Mesothelial cell of epicardium (in vitro differentiated cells): ENCODE measurements at regions not wholly inside any gene's neighbourhood (a gene's known extent, or its start where the extent isn't known, plus 50 kb on each side); places are given as distances from the start of the nearest gene placed in this dataset.

Experiments
- DNase-seq, 2 experiments: peaks; one replicate each; pipeline ENCODE4 v3.0.0; 2021; ENCODE audit warnings: low spot score in 2 of 2; ENCODE audit not compliant: unreplicated experiment in 2 of 2
- H3K27ac Mint-ChIP-seq: 2 replicates; pipeline ENCODE4 v1.8.0; 2021; ENCODE audit warnings: mixed read lengths
- H3K27me3 Mint-ChIP-seq: 2 replicates; pipeline ENCODE4 v1.8.0; 2021; ENCODE audit warnings: low read depth, mixed read lengths
- H3K36me3 Mint-ChIP-seq: 2 replicates; pipeline ENCODE4 v1.8.0; 2021; ENCODE audit warnings: mixed read lengths
- H3K4me1 Mint-ChIP-seq: 2 replicates; pipeline ENCODE4 v1.8.0; 2021; ENCODE audit warnings: mixed read lengths
- H3K4me3 Mint-ChIP-seq: 2 replicates; pipeline ENCODE4 v1.8.0; 2021; ENCODE audit warnings: mild to moderate bottlenecking, moderate library complexity, mixed read lengths
- H3K9me3 Mint-ChIP-seq: 2 replicates; pipeline ENCODE4 v1.8.0; 2021; ENCODE audit warnings: mixed read lengths
- CTCF ChIP-seq: fragments of 200-600 bp; sonication (generic); IDR thresholded peaks from one replicate; pipeline ENCODE4 v1.5.0; 2021; ENCODE audit warnings: antibody characterized with exemption; ENCODE audit not compliant: unreplicated experiment

- H3K9me3 Mint-ChIP-seq = no peaks in the 10 kb centered on the region
- H3K27ac Mint-ChIP-seq = no peak overlapping the region
- no peak overlapping the region for H3K4me3 Mint-ChIP-seq
- peaks cover 17% of the 10 kb centered on the region for H3K27me3 Mint-ChIP-seq
- no peak for TF ChIP-seq CTCF
- DNase-seq = no peak
- H3K4me1 Mint-ChIP-seq = peaks cover under 1% of the 10 kb centered on the region
- no peaks in the 10 kb centered on the region for H3K36me3 Mint-ChIP-seq
Observed at GRCh38 chr1:119302011-119302410, 66.6 kb upstream of the HAO2 start.

GRCh38 chr1:119308130-119308700 is 60.4 kb upstream of the HAO2 start:
- DNase-seq = no peak
- Mint-ChIP-seq H3K9me3 (no peaks in the 10 kb centered on the region), H3K27ac (no peak overlapping the region), H3K27me3 (peaks cover 26% of the 10 kb centered on the region), H3K4me1 (no peaks in the 10 kb centered on the region), H3K36me3 (no peaks in the 10 kb centered on the region), H3K4me3 (no peak overlapping the region)
- no peak for TF ChIP-seq CTCF

- no peak for TF ChIP-seq CTCF
- Mint-ChIP-seq H3K27ac (no peak overlapping the region), H3K9me3 (no peaks in the 10 kb centered on the region), H3K4me3 (no peak overlapping the region), H3K36me3 (no peaks in the 10 kb centered on the region), H3K27me3 (peaks cover 22% of the 10 kb centered on the region), H3K4me1 (no peaks in the 10 kb centered on the region)
- no peak for DNase-seq
Observed at GRCh38 chr1:119308806-119309205, 59.8 kb upstream of the HAO2 start.

- Mint-ChIP-seq H3K36me3 (no peaks in the 10 kb centered on the region), H3K4me3 (no peak overlapping the region), H3K27me3 (peaks cover 22% of the 10 kb centered on the region), H3K4me1 (no peaks in the 10 kb centered on the region), H3K9me3 (no peaks in the 10 kb centered on the region), H3K27ac (no peak overlapping the region)
- no peak for TF ChIP-seq CTCF
- no peak for DNase-seq
Observed at GRCh38 chr1:119310301-119310700, 58.3 kb upstream of the HAO2 start.

- no peaks in the 10 kb centered on the region for H3K4me1 Mint-ChIP-seq
- TF ChIP-seq CTCF = no peak
- H3K4me3 Mint-ChIP-seq = no peak overlapping the region
- no peak overlapping the region for H3K27ac Mint-ChIP-seq
- DNase-seq = no peak
- peaks cover 20% of the 10 kb centered on the region for H3K27me3 Mint-ChIP-seq
- H3K36me3 Mint-ChIP-seq = no peaks in the 10 kb centered on the region
- H3K9me3 Mint-ChIP-seq = no peaks in the 10 kb centered on the region
Observed at GRCh38 chr1:119312500-119312899, 56.1 kb upstream of the HAO2 start.
